Activated T-helper 17 cell treated with anti-CD3 and anti-CD28 coated beads, Interleukin-2, amount 50 U/mL, for 72 hours (primary cell): ENCODE measurements at regions not wholly inside any gene's neighbourhood (a gene's known extent, or its start where the extent isn't known, plus 50 kb on each side); places are given as distances from the start of the nearest gene placed in this dataset.
"Not testable (repeated sequence)": the region's sequence is repeated elsewhere in the genome, so short reads cannot be mapped to it uniquely, and the experiment has no call there.

Experiments
- ATAC-seq: fragments of 150-1000 bp; cut with Tn5 transposase; replicated peaks from 2 replicates; pipeline ENCODE4 v1.10.0; 2021; ENCODE audit warnings: mild to moderate bottlenecking, moderate library complexity
- H3K27ac Mint-ChIP-seq: one replicate; pipeline ENCODE4 v1.8.0; 2022; ENCODE audit warnings: mixed read lengths
- H3K27me3 Mint-ChIP-seq: one replicate; pipeline ENCODE4 v1.8.0; 2022; ENCODE audit warnings: mixed read lengths
- H3K36me3 Mint-ChIP-seq: one replicate; pipeline ENCODE4 v1.8.0; 2022; ENCODE audit warnings: low read depth, mild to moderate bottlenecking, mixed read lengths
- H3K4me1 Mint-ChIP-seq: one replicate; pipeline ENCODE4 v1.8.0; 2022; ENCODE audit warnings: mixed read lengths
- H3K4me3 Mint-ChIP-seq: one replicate; pipeline ENCODE4 v1.8.0; 2022; ENCODE audit warnings: mild to moderate bottlenecking, mixed read lengths
- H3K9me3 Mint-ChIP-seq: one replicate; pipeline ENCODE4 v1.8.0; 2022; ENCODE audit warnings: mixed read lengths

DNA sequence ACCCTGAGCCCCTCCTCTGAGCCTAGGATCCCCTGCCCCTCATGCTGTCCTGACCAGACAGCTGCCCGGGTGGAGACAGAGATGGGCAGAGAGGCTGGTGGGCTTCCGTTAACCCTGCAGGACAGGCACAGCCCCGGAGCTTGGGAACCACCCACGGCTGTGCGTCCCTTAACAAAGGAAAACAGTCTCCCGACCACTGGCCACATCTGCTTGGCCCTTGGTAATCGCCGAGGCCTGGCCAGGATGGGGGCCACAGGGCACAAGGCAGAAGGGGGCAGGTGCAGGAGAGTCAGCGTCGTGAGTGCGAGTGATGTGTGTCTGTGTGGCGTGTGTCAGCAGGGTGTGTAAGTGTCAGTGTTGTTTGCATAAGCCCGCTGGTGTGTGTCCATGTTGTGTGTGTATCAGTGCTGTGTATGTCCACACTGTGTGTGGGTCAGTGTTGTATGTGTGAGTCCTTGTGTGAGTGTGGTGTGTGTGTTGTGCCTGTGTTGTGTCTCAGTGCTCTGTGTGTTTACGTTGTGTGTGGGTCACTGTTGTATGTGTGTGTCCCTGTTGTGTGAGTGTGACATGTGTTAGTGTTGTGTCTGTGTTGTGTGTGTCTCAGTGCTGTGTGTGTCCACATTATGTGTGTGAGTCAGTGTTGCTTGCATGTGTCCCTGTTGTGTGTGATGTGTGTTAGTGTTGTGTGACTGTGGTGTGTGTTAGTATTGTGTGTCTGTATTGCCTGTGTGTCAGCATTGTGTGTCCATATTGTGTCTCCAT is 369.5 kb downstream of the BRD1 start:
- Mint-ChIP-seq H3K36me3 (no peaks in the 10 kb centered on the region), H3K27ac (no peak overlapping the region), H3K4me3 (no peak overlapping the region), H3K4me1 (no peaks in the 10 kb centered on the region), H3K9me3 (no peaks in the 10 kb centered on the region), H3K27me3 (no peaks in the 10 kb centered on the region)
- ATAC-seq = no peak

DNA sequence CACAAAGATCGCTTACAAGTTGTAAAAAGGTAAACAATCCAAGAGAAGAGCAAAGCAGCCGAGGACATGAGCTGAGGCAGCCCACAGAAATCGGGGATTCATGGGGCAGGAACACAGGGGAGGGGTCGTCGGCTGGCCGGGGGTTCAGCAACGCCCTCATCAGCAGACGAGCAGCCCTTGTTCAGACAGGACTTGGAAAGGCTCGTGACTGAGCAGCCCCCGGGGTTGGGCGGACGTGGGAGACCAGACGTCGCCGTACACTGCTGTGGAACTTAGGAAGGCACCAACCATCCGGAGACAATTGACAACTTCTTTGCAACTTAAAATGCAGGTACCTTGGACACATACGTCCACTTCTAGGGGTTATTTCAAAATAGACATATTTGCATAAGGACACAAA is 370.5 kb downstream of the BRD1 start:
- H3K27me3 Mint-ChIP-seq = no peaks in the 10 kb centered on the region
- no peak overlapping the region for H3K4me3 Mint-ChIP-seq
- H3K36me3 Mint-ChIP-seq = no peaks in the 10 kb centered on the region
- no peak for ATAC-seq
- no peaks in the 10 kb centered on the region for H3K4me1 Mint-ChIP-seq
- H3K9me3 Mint-ChIP-seq = no peaks in the 10 kb centered on the region
- no peak overlapping the region for H3K27ac Mint-ChIP-seq

DNA sequence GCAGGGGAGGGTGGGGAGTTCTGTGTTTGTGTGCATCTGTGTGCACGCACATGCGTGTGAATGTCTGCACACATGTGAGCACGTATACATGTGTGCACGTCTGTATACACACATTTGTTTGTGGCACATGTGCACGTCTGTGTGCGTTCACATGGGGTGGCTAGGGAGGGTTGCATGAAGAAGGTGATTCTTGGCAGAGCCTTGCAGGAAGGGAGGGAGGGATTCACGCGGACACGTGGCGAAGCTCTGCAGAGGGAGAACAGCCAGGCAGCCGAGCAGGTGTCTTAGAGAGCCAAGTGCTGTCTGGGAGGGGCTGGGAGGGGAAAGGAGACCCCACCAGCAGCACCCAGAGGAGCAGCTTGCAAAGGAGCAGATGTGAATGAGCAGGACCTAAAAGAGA is 372.1 kb downstream of the BRD1 start:
- no peak overlapping the region for H3K4me3 Mint-ChIP-seq
- H3K27me3 Mint-ChIP-seq = peaks cover 3% of the 10 kb centered on the region
- H3K9me3 Mint-ChIP-seq = no peaks in the 10 kb centered on the region
- no peaks in the 10 kb centered on the region for H3K36me3 Mint-ChIP-seq
- ATAC-seq = no peak
- H3K27ac Mint-ChIP-seq = no peak overlapping the region
- H3K4me1 Mint-ChIP-seq = no peaks in the 10 kb centered on the region

DNA sequence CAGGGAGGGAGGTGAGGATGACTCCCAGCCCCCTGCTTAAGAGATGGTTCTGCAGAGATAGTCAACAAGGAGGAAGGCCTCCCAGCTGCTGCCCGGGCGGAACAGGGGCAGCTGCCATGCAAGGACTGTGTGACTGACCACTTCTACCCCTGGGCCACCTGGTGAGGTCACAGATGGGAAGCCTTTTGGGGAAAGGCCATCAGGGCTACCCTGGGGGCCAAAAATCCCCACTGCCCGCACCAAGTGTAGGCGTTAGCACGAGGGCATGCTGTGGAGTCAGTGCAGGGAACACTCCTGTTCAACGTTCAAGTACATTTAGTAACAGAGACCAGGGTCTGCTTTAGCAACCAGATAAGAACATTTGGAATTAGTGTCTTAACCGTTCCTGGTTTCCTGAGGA is 372.9 kb downstream of the BRD1 start:
- H3K4me1 Mint-ChIP-seq = no peaks in the 10 kb centered on the region
- peaks cover 10% of the 10 kb centered on the region for H3K27me3 Mint-ChIP-seq
- H3K9me3 Mint-ChIP-seq = no peaks in the 10 kb centered on the region
- no peak overlapping the region for H3K4me3 Mint-ChIP-seq
- ATAC-seq = no peak
- no peaks in the 10 kb centered on the region for H3K36me3 Mint-ChIP-seq
- H3K27ac Mint-ChIP-seq = no peak overlapping the region

DNA sequence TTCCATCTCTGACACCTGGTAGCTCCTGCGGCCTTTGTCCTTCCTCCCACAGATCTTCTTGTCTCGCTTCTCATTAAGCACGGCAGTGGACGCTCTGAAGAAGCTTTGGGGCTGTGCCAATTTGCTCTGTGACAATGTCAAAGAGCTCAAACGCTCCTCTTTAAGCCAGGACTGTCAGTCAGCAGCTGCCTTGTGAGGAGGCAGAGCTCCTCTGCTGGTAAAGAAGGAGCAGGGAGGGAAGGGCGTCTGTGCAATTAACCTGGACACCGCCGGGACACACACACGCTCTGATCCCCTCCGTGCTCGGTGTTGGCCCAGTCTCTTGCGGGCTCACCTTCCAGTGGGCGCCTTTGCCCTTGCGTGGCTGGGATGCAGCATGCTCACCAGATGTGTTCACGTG is 373.9 kb downstream of the BRD1 start:
- H3K4me3 Mint-ChIP-seq = no peak overlapping the region
- no peaks in the 10 kb centered on the region for H3K9me3 Mint-ChIP-seq
- H3K4me1 Mint-ChIP-seq = no peaks in the 10 kb centered on the region
- peaks cover 16% of the 10 kb centered on the region for H3K27me3 Mint-ChIP-seq
- no peak overlapping the region for H3K27ac Mint-ChIP-seq
- H3K36me3 Mint-ChIP-seq = no peaks in the 10 kb centered on the region
- no peak for ATAC-seq

DNA sequence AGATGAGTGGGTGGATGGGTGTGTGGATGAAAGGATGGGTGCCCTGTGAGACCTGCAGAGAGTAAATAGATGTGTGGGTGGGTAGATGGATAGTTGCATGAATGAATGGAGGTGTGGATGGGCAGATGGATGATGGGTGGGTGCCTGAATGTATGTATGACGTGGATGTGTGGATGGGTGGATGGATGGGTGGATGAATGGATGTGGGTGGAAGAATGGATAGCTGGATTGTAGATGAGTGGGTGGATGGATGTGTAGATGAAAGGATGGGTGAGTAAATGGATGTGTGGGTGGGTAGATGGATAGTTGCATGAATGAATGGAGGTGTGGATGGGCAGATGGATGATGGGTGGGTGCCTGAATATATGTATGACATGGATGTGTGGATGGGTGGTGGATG is 374.7 kb downstream of the BRD1 start:
- not testable (repeated sequence) for H3K9me3 Mint-ChIP-seq, H3K4me3 Mint-ChIP-seq, H3K27ac Mint-ChIP-seq, H3K36me3 Mint-ChIP-seq, ATAC-seq, H3K4me1 Mint-ChIP-seq
- H3K27me3 Mint-ChIP-seq = peaks cover 16% of the 10 kb centered on the region

DNA sequence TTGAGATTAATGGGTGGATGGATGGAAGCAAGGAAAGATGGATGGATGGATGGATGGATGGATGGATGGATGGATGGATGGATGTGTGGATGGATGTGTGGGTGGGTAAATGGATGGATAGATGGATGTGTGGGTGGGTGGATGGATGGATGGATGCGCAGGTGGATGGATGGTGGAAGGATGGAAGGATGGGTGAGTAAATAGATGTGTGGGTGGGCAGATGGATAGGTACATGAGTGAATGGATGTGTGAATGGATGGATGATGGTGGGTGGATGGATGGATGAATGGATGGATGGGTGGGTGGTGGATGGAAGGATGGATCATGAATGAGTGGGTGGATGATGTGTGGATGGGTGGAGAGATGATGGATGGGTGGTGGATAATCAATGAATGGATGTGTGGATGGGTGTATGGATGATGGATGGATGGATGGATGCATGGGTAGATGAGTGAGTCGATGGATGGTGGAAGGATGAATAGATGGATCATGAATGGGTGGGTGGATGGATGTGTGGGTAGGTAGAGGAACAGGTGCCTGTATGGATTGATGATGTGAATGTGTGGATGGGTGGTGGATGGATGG is 375.2 kb downstream of the BRD1 start:
- H3K36me3 Mint-ChIP-seq = no peaks in the 10 kb centered on the region
- H3K9me3 Mint-ChIP-seq = no peaks in the 10 kb centered on the region
- no peak overlapping the region for H3K27ac Mint-ChIP-seq
- ATAC-seq = no peak
- peaks cover 16% of the 10 kb centered on the region for H3K27me3 Mint-ChIP-seq
- no peaks in the 10 kb centered on the region for H3K4me1 Mint-ChIP-seq
- H3K4me3 Mint-ChIP-seq = no peak overlapping the region

DNA sequence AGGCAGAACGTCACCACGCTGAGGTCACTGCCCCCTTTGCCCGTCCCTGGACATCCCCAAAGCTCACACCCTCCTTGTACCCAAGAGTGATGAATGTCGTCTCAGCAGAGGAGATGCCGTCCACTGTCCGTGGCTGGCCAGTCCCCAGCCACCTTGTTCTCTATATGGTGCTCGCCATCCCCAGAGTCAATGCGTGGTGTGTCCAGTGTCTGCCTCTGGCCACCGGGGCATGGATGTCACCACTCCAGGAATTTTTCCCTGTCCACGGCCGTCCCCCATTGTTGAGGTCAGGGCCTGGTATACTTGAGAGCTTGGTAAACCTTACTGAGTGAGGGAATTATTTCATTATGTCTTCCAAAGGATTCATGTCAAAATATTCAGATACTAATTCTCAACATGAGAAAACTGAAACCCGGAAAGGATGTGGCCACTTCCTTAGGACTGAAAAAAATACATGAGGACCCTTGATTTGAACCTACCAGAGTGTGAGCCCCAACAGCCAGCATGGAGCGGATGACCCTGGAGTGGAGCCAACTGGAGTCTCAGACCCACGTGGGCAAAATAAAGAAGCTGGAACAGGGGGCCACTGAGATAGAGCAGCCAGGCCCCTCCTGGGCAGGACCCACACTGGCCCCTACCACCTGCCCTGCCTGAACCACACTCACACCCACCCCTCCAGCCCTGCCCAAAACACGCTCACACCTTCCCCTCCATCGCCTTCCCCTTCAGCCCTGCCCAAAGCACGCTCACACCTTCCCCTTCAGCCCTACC is 376.4 kb downstream of the BRD1 start:
- no peaks in the 10 kb centered on the region for H3K9me3 Mint-ChIP-seq
- peaks cover 19% of the 10 kb centered on the region for H3K27me3 Mint-ChIP-seq
- H3K36me3 Mint-ChIP-seq = no peaks in the 10 kb centered on the region
- no peak overlapping the region for H3K27ac Mint-ChIP-seq
- H3K4me1 Mint-ChIP-seq = peaks cover 5% of the 10 kb centered on the region
- no peak for ATAC-seq
- H3K4me3 Mint-ChIP-seq = no peak overlapping the region

DNA sequence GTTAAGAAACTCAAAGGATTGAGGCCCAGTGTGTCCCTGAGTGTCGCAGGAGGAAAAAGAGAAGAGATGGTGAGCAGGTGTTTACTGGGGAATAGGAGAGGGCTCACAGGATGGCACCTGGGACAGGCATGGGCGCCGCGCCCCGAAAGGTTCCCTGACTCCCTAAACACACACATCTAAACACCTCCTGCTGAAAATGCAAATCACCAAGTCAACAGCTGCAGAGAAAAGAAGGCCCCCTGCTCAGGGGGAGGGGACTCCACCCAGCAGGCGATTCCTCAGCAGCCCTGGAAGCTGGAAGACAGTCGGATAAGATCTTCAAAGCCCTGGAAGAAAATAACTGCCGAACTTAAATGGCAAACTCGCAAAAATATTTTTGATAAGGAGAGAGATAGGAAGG is 377.2 kb downstream of the BRD1 start:
- Mint-ChIP-seq H3K36me3 (no peaks in the 10 kb centered on the region), H3K9me3 (no peaks in the 10 kb centered on the region), H3K27me3 (peaks cover 23% of the 10 kb centered on the region), H3K4me3 (no peak overlapping the region), H3K4me1 (peaks cover 9% of the 10 kb centered on the region), H3K27ac (no peak overlapping the region)
- ATAC-seq = no peak

DNA sequence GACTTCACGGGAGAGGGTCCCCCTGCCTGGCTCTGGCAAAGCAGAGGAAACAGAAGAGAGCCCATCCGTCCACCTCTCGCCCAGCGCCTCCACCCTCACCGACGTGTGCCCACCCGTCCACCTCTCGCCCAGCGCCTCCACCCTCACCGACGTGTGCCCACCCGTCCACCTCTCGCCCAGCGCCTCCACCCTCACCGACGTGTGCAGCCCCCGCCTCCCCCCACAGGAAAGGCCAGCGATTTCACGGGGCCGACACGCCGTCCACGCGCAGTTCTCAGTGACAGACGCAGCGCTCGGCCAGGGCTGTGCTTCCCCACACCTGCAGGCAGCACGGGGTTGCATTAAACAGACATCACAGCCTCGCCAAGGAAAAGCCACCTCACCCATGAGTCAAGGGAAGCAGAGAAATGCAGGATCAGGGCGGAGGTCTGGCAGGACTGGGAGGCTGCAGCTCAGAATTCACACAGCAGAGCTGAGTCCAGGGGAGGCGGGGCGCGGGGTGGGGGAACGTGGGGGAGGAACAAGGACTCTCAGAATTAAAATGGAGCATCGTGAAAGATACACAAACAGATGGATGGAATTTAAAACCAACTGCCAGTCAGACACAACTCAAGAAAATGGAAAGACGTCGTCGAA is 377.7 kb downstream of the BRD1 start:
- Mint-ChIP-seq H3K4me1 (peaks cover 9% of the 10 kb centered on the region), H3K4me3 (no peak overlapping the region), H3K27ac (no peak overlapping the region), H3K27me3 (peaks cover 27% of the 10 kb centered on the region), H3K9me3 (no peaks in the 10 kb centered on the region), H3K36me3 (no peaks in the 10 kb centered on the region)
- ATAC-seq = no peak

DNA sequence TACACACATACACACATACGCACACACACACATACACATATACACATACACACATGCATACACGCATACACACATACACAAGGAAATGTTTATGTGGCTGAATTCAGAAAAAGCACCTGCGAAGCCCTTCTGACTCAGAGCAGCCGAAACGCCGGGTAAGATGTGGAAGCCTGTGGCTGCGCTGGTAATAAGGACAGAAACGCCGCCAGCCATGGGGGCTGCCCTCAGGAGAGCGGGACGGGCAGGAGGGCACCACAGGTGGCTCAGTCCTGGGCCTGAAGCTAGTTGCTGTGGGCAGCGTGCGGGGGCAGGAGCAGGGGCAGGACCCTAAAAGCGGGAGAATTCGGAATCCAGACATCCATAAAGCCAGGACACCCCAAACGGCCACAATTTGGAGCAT is 378.3 kb downstream of the BRD1 start:
- Mint-ChIP-seq H3K27me3 (peaks cover 31% of the 10 kb centered on the region), H3K27ac (no peak overlapping the region), H3K36me3 (peaks cover 3% of the 10 kb centered on the region), H3K4me3 (no peak overlapping the region), H3K4me1 (peaks cover 13% of the 10 kb centered on the region), H3K9me3 (no peaks in the 10 kb centered on the region)
- no peak for ATAC-seq

DNA sequence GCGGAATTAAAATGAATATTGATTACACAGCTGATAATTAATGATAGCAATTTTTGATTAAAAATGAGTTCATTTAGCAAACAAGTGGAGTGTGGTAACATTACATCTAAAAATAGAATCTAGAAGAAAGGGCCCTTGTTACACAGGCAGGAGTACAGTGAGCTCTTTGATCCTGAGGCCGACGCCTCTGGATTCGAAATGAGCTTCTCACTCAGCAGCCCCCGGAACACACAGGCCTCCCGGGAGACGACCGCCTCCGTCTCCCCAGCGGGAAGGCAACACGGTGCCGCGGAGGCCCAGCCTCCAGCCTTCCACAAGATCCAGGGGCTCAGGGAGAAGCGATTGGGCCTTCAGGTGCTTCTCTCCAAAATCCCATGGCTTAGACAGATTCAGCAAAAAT is 379.1 kb downstream of the BRD1 start:
- no peak overlapping the region for H3K4me3 Mint-ChIP-seq
- no peaks in the 10 kb centered on the region for H3K9me3 Mint-ChIP-seq
- no peak overlapping the region for H3K27ac Mint-ChIP-seq
- peaks cover 5% of the 10 kb centered on the region for H3K36me3 Mint-ChIP-seq
- H3K27me3 Mint-ChIP-seq = peaks cover 31% of the 10 kb centered on the region
- ATAC-seq = no peak
- peaks cover 15% of the 10 kb centered on the region for H3K4me1 Mint-ChIP-seq

DNA sequence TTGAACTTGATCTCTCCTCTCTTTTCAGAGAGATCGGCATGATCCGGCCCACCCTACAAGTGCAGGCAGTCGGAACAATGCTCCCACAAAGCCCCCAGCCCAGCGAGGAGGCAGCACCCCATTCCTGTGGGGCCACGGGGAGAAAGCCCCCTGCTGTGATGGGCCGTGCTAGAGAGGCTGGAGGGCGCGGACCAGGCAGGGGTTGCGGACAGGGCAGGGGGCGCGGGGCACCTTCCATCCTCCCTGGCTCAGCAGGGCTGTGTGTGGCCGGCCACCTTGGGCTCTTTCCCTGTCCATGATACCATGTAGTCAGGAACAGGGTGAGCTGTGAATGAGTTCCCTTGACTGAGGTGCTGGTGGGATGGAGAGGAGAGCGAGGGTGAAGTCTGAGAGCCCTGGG is 379.8 kb downstream of the BRD1 start:
- H3K27me3 Mint-ChIP-seq = peaks cover 31% of the 10 kb centered on the region
- no peaks in the 10 kb centered on the region for H3K9me3 Mint-ChIP-seq
- H3K4me3 Mint-ChIP-seq = no peak overlapping the region
- H3K36me3 Mint-ChIP-seq = peaks cover 5% of the 10 kb centered on the region
- peaks cover 15% of the 10 kb centered on the region for H3K4me1 Mint-ChIP-seq
- no peak for ATAC-seq
- H3K27ac Mint-ChIP-seq = no peak overlapping the region

DNA sequence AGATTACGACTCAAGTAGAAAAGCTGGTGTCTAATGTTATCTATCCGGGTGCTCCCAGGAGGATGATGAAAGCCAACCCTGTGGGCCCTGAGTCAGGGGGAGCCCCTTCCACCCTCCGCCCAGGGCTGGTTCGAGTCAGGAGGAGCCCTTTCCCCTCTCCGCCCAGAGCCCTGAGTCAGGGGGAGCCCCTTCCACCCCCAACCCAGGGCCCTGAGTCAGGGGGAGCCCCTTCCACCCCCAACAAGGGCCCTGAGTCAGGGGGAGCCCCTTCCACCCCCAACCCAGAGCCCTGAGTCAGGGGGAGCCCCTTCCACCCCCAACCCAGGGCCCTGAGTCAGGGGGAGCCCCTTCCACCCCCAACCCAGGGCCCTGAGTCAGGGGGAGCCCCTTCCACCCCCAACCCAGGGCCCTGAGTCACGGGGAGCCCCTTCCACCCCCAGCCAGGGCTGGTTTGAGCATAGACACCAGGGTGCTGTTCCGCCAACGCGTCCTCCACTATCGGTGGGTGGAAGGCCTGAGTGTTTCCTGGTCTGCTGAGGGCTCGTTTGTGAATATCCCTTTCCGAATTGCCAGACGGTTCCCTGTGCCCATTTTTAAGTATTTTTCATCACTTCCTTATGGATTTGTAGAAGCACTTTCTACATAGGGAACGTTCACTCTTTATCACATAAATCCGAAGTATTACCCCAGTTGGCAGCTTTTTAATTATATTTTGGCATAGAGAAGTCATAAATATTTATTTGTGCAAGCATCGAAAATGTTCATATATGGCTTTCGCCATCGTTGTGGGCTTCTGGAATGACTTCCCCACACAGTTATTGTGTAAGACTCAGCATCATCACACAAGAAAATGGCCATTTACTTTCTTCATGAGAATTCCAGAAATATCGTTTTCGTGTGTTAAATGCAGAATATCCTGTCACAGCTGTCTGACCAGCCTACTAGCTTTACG is 380.6 kb downstream of the BRD1 start:
- Mint-ChIP-seq H3K4me3 (no peak overlapping the region), H3K36me3 (peaks cover 5% of the 10 kb centered on the region), H3K4me1 (peaks cover 15% of the 10 kb centered on the region), H3K27me3 (peaks cover 31% of the 10 kb centered on the region), H3K9me3 (no peaks in the 10 kb centered on the region), H3K27ac (no peak overlapping the region)
- peak; percentile 95 for ATAC-seq
